AG08395 (cell line): ENCODE measurements at regions not wholly inside any gene's neighbourhood (a gene's known extent, or its start where the extent isn't known, plus 50 kb on each side); places are given as distances from the start of the nearest gene placed in this dataset.
"Not testable (repeated sequence)": the region's sequence is repeated elsewhere in the genome, so short reads cannot be mapped to it uniquely, and the experiment has no call there.

Experiments
- DNase-seq: peaks from one replicate; pipeline ENCODE4 v3.0.0; 2012; ENCODE audit warnings: mixed read lengths, low spot score

GRCh38 chr2:235399895-235400294, 93.9 kb upstream of the AGAP1 start:
- no peak for DNase-seq

- no peak for DNase-seq
These were observed 91.4 kb upstream of the AGAP1 start for GRCh38 chr2:235402422-235402821.

GRCh38 chr2:235405612-235406361, 88.1 kb upstream of the AGAP1 start:
- no peak for DNase-seq

GRCh38 chr2:235406430-235406829, 87.4 kb upstream of the AGAP1 start:
- no peak for DNase-seq

- no peak for DNase-seq
These were observed 81.8 kb upstream of the AGAP1 start for GRCh38 chr2:235411905-235412485.

GRCh38 chr2:235413064-235413463, 80.8 kb upstream of the AGAP1 start:
- DNase-seq = no peak

GRCh38 chr2:235414422-235414821, 79.4 kb upstream of the AGAP1 start:
- no peak for DNase-seq

GRCh38 chr2:235416858-235417499, 76.9 kb upstream of the AGAP1 start:
- peak; percentile 58 for DNase-seq

GRCh38 chr2:235418918-235419317, 74.9 kb upstream of the AGAP1 start:
- DNase-seq = no peak

GRCh38 chr2:235419996-235420395, 73.8 kb upstream of the AGAP1 start:
- DNase-seq = no peak

- no peak for DNase-seq
These were observed 72.2 kb upstream of the AGAP1 start for GRCh38 chr2:235421618-235422017.

GRCh38 chr2:235430366-235431083, 63.3 kb upstream of the AGAP1 start:
- no peak for DNase-seq

GRCh38 chr2:235432741-235433520, 60.9 kb upstream of the AGAP1 start:
- DNase-seq = no peak

- peak; percentile 64 for DNase-seq
These were observed 60.0 kb upstream of the AGAP1 start for GRCh38 chr2:235433860-235434259.

- DNase-seq = no peak
These were observed 53.7 kb upstream of the AGAP1 start for GRCh38 chr2:235439959-235440662.

GRCh38 chr2:235443580-235443979, 50.3 kb upstream of the AGAP1 start:
- not testable (repeated sequence) for DNase-seq
